ENCODE measurements at regions not wholly inside any gene's neighbourhood (a gene's known extent, or its start where the extent isn't known, plus 50 kb on each side); places are given as distances from the start of the nearest gene placed in this dataset.

DNA sequence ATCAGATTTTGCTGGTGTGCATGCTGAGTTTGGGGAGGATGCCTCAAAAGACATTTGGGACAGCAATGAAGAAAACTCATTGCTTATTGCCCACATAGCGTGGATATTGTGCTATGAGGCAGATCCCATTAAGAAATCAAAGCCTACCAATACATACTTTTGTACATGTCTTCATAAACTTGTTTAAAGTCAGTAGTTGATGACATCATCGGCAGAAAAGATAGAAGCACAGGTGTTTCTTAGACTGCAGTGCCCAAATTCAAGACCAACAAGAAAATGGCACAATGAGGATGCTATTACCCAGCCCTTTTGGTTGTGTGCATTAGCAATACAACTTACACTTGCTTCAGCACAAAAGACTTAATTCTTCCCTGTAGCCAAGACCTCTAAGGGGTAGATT lies 428.7 kb upstream of the RARB start:
- no peak for TF ChIP-seq POLR2A (IDR thresholded peaks at IDR 0.05)
- TF ChIP-seq, protein P1, sequence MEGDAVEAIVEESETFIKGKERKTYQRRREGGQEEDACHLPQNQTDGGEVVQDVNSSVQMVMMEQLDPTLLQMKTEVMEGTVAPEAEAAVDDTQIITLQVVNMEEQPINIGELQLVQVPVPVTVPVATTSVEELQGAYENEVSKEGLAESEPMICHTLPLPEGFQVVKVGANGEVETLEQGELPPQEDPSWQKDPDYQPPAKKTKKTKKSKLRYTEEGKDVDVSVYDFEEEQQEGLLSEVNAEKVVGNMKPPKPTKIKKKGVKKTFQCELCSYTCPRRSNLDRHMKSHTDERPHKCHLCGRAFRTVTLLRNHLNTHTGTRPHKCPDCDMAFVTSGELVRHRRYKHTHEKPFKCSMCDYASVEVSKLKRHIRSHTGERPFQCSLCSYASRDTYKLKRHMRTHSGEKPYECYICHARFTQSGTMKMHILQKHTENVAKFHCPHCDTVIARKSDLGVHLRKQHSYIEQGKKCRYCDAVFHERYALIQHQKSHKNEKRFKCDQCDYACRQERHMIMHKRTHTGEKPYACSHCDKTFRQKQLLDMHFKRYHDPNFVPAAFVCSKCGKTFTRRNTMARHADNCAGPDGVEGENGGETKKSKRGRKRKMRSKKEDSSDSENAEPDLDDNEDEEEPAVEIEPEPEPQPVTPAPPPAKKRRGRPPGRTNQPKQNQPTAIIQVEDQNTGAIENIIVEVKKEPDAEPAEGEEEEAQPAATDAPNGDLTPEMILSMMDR (IDR thresholded peaks at IDR 0.05), result no peak

Data from testis (tissue), 2 donors.